GM19351 (cell line): ENCODE measurements at regions not wholly inside any gene's neighbourhood (a gene's known extent, or its start where the extent isn't known, plus 50 kb on each side); places are given as distances from the start of the nearest gene placed in this dataset.

Source experiments
- ATAC-seq: cut with Tn5 transposase; IDR thresholded peaks from one replicate; pipeline ENCODE4 v1.9.1; 2021; ENCODE audit warnings: mild to moderate bottlenecking, moderate library complexity; ENCODE audit not compliant: unreplicated experiment

DNA sequence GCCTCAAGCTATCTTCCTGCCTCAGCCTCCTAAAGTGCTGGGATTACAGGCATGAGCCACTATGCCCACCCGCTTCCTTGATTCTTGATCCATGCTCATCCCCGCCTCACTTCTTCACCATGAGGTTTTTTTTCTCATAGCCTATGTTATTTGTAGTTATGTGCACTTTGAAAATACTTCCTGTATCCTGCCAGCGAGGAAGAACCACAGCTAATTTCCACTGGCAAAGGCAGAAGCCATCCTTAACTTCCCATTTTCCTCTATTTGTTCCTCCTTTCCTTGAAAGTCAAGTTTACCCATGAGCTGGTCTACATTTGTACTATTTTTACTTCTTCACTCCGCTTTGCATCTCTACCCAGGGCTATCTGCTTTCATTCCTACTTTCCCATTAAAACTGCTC is 189.7 kb upstream of the ZFHX3 start:
- no peak for ATAC-seq

- no peak for ATAC-seq
These were observed 186.6 kb upstream of the ZFHX3 start for GRCh38 chr16:73234496-73234895.

- ATAC-seq, result no peak
These were observed 186.0 kb upstream of the ZFHX3 start for GRCh38 chr16:73233846-73234424.

DNA sequence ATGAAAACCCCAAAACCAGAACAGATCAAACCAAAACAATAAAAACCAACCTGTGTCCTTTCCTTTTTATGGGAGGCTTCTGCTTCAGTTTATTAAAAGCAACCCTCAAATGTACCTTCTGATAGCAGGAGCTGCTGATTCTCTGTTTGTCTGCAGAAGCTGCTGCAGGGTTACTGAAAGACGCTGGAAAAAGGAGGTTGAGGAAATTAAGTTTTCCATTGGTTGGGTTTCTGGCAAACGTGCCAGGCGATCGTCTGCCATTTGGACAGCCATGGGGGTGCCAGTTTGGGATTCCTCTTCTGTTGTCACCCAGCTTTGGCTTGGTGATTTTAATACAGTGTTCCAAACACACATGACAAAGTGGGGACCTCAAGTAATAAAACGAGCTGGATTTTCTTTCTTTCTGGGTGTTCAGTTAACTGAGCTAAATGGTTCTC is 185.4 kb upstream of the ZFHX3 start:
- ATAC-seq, result no peak

DNA sequence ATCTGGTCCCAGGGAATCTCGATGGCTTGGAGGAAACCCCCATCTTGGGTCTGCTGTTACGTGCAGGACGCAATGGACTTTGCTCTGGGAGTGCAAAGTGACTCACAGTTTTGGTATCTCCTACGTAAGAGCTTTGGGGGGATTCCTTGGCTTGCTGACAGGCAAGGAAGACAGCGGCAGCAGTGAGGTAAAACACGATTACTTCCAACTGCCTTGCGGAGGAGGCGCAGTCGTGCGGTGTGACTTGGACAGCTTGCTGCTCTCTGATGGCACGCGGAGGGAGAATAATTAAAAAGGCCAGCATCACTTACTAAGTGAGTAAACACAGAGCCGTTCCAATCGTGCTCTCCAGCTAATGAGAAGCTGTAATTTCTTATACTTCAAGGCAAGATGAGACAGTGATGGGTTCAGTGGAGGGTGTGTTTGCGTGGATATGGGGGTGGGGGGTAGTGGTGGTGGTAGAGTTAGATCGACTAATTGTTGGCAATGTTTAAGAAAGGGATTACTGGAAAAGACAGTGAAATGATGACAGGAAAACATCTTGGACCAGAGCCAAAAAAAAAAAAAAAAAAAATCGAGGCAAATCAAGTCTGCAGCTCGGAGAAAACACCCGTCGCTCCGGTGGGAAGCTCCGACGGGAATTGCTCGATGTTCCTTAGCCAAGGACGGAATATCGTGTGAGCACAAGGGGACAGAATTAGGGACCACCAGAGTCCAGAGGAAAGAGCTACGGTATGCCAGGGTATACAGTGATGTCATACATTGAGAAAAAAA is 184.8 kb upstream of the ZFHX3 start:
- no peak for ATAC-seq

DNA sequence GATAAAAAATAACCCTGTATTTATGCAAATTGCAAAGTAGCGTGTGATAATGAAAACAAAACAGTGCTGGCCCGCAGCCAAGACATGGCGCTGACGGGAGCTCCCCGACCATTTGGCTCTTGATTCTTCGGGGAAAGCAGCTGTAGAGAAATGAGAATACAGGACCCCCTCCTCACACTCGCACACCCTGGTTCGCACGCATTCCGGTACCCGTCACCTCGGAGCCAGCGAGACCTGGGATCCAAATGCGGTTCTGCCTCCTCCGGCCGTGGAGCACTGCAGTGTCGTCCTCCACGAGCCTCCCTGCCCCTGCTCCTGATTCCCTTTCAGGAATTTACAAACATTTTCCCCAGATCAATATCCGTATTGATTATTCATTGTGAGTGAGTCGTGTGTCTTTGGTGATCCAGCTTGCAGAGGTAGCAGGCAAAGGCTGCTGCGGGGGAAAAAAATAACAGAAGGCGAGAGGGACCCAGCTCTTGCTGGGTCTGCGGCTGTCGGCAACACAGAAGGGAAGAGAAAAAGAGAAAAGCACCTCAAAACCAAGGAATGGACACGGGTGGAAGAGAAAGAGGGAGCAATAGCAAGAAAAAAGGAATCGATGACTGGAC is 184.1 kb upstream of the ZFHX3 start:
- no peak for ATAC-seq

DNA sequence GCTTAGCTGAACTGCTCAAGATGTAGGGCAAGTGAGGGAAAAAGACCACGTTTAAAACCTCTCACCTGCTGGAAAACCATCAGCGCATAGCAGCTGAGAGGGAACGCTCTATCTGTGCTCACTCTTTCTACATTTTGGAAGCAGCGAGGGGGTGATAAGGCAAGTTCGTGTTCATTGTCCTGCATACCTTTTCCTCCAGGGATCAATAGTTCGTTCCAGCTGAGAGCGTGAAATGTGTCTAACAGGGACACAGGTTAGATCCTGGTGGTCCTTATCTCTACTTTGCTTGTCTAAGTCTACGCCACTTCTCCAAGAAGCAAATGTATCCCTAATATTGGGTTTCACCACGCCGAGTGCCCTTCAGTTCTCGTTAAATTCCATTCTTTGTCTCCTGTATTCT is 183.5 kb upstream of the ZFHX3 start:
- no peak for ATAC-seq

- no peak for ATAC-seq
These were observed 182.7 kb upstream of the ZFHX3 start for GRCh38 chr16:73230651-73231050.

- no peak for ATAC-seq
These were observed 180.7 kb upstream of the ZFHX3 start for GRCh38 chr16:73228649-73229048.

DNA sequence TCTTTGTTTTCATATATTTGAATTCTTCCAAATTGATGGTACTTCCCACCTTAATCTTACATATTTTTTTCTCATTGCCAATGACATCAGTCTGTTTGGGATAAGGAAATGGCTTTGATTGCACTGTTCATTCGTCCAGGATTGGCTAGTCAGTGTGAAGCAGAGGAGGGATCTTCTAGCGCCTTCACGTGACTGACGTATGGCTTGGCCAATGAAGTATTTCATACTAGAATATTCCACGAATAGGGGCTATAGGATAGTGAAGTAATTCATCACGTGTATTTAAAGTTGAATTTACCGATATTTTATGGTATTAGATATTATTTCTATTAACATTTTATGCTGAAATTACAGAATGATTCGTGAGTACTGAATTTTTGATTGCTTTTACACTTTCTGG is 178.7 kb upstream of the ZFHX3 start:
- ATAC-seq, result no peak

GRCh38 chr16:73225983-73226382 is 178.1 kb upstream of the ZFHX3 start:
- ATAC-seq, result no peak

- no peak for ATAC-seq
These were observed 172.9 kb upstream of the ZFHX3 start for GRCh38 chr16:73220836-73221235.

GRCh38 chr16:73219176-73219575 is 171.2 kb upstream of the ZFHX3 start:
- ATAC-seq, result no peak

DNA sequence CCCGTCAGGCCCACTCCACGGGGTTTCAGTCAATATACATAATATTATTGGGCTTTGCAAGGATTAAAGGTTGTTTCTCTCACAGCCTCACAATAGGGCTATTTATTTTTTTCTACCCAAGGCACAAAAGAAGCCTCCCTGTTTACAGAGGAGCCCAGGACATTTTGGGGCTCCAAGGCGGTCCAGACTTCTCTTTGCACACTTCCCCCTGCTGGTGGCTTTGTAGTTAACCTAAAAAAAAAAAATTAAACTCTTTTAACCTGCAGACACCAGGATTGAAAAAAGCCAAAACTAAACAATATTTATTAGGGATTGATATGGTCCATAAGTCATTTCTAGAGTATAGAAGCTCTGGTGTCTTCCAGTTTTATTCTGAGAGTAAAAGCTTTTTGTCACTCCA is 169.7 kb upstream of the ZFHX3 start:
- no peak for ATAC-seq

DNA sequence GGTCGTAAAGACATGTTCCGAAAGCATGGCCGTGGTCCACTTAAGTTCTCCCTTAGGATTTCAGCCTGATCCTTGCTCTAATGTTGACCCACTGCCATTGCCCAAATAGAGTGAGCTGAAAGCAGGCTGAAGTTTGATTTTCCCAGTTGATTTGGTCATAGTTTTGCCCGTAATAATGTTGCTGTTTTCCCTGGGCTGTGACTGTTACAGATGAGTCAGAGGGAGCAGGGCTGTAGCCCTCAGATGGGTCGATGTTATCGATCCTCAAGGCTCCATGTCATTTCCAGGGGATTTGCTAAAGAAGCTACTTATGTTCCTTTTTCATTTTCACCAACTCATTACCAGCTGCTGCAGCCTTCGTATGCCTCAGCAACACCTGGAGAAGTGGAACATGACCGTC is 169.0 kb upstream of the ZFHX3 start:
- no peak for ATAC-seq

DNA sequence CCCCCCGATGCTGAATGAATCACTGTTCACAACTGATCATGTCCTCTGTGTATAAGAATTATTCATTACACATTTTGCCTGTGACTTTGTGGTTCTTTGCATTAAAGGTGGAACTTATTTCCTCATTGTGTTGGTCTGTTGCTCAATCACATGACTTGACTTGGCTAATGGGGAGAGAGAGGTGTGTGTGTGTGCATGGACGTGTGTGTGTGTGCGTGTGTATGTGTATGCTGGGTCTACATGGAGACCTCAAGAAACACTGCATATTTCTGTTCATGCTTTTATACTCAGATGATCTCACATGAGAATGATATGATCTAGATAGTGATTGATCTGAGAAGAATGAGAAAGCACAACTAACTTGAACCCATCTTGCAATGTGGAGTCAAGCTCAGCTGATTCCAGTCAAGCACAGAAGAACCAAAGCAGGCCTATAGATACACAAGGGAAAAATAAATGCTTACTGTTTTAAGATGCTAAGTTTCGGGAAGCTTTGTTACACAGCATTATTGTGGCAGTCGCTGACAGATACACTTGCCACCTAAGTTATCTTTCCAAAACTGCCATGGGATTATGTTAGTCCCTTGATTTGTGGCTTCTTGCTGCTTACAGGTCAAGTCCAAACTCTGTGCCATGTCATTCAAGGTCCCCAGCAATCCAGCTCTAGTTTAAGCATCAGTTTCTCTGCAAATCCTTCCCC is 167.9 kb upstream of the ZFHX3 start:
- ATAC-seq, result no peak

DNA sequence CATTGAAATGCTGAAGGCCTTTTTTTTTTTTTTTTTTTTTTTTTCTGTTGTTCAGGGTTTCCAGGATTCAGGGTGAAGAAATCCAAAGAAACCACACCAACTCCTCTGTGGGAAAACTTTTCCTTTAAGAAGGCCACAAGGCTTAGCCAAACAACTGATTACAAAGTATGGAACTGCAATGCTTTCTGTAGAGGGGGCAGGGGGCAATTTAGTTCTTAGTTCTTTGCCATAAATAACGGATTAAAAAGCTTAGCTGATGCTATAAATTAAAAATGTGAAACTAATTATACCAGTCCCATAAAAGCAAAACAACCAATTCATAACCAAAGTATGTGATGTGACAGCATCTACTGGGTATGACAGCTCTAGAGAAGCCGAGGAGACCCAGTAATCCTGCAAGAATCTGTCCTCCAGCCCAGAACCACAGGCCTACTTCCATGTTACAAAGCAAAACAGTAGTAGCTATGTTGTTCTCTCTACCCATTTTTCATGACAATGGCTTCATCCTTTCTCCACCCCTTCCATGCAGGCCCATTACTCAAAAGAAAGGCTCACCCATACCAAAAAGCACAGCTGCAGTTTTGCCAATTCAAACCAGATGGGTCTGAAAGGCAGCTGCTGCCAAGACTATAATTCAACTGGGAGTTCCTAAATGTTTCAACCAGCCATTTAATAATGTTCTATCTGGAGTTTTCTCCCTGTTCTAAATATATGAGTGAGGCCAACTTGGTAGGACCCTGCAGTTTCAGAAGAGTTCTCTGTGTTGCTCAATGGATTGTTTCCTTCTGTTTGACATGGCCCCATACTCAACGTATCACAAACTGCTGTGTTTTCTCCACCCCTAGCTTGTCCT is 167.1 kb upstream of the ZFHX3 start:
- no peak for ATAC-seq

GRCh38 chr16:73213732-73214455 is 166.0 kb upstream of the ZFHX3 start:
- no peak for ATAC-seq

GRCh38 chr16:73212431-73212830 is 164.5 kb upstream of the ZFHX3 start:
- ATAC-seq, result no peak

- no peak for ATAC-seq
These were observed 162.8 kb upstream of the ZFHX3 start for GRCh38 chr16:73210686-73211085.
